Loucy (cell line): ENCODE measurements at regions not wholly inside any gene's neighbourhood (a gene's known extent, or its start where the extent isn't known, plus 50 kb on each side); places are given as distances from the start of the nearest gene placed in this dataset.

Source experiments
- CTCF ChIP-seq: fragments of 200-600 bp; sonication (generic); conservative IDR thresholded peaks from 2 replicates; pipeline ENCODE4 v1.5.1; 2014; ENCODE audit warnings: mild to moderate bottlenecking, antibody characterized with exemption, low read length
- EZH2phosphoT487 ChIP-seq: fragments of 200-600 bp; IDR thresholded peaks from 2 replicates; pipeline ENCODE4 v1.6.1; 2018; ENCODE audit warnings: antibody characterized with exemption, mild to moderate bottlenecking, moderate library complexity, borderline replicate concordance

- TF ChIP-seq CTCF (no peak), EZH2phosphoT487 (no peak)
Measured at GRCh38 chr4:10366628-10367027, 90.6 kb downstream of the ZNF518B start.
